Stromal cell of bone marrow (primary cell): ENCODE measurements at regions not wholly inside any gene's neighbourhood (a gene's known extent, or its start where the extent isn't known, plus 50 kb on each side); places are given as distances from the start of the nearest gene placed in this dataset.
A peak's percentile ranks its signal among the peaks of the same experiment; 100 is the strongest.
"Not testable (repeated sequence)": the region's sequence is repeated elsewhere in the genome, so short reads cannot be mapped to it uniquely, and the experiment has no call there.

ENCODE experiments used
- DNase-seq: peaks from one replicate; pipeline ENCODE4 v3.0.0-alpha.2; 2012; ENCODE audit warnings: low read depth

GRCh38 chr2:76697439-76697838 lies 824.7 kb downstream of the LRRTM4 start:
- not testable (repeated sequence) for DNase-seq

DNA sequence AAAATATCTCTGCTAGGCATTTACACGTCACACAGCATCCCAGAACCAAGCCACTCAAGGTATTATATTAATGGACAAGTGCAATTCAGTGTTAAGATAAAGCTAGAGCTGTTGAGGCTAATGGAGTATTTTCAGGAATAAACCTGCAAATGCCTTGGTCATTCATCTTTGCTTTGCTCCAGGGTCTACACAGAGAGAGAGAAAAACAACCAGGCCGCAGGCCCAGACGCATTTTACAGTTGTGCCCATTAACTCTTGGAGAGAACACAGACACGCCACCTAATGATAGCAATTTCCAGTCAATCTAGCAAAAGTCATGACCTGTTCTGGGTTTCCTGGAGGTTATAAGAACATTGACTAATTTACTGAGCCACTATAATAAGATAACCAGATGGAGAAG lies 829.3 kb downstream of the LRRTM4 start:
- no peak for DNase-seq

DNA sequence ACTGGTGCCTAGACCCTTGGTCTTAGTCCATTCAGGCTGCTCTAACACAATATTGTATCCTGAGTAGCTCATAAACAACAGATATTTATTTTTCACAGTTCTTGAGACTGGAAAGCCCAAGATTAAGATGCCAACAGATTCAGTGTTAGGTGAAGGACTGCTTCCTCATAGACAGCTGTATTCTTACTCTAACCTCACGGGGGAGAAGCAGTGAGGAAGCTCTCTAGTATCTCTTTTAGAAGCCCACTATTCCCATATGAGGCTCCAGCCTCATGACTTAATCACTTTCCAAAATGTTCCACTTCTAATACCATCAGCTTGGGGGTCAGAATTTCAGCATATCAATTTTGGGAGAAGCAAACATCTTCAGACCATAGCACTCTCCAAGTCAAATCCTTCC lies 833.4 kb downstream of the LRRTM4 start:
- DNase-seq = no peak

DNA sequence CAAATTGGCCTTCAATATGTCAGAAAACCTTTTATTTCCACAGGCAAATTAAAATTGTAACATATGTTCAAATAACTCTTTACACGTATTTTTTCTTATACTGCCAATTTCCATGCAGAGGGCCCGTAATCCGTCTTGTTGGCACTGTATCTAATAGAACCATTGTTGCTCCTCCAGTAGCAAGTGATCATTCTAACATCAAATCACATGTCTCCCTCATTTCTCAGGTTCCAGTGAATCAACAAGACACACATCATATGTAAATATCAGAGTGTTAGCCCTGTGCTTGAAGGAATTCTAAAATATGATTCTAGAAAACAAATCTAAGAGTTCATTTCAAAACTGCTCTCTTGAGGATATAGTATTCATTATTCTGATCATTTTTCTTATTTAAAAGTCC lies 834.3 kb downstream of the LRRTM4 start:
- no peak for DNase-seq

GRCh38 chr2:76684756-76685155 lies 837.4 kb downstream of the LRRTM4 start:
- DNase-seq = no peak

GRCh38 chr2:76679025-76679396 lies 843.2 kb downstream of the LRRTM4 start:
- no peak for DNase-seq

- DNase-seq = no peak
Observed at GRCh38 chr2:76678383-76679024, 843.7 kb downstream of the LRRTM4 start.

DNA sequence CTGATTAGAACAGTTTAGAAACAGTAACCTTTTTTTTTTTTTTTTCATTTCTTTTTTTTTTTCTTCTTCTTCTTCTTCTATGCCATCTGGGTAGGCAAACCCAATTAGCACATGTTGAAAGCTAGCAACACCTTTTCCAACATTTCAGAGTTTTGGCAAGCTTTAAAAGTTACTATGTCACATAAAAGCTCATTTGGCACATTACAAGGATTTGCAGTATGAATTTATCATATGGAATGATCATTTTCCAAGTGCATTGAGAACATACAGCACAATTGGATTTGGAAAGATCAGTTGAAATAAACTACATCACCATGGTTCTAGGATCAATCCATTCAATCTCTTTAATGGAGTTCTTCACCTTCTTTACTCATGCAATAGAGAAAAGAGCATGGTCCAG lies 847.0 kb downstream of the LRRTM4 start:
- DNase-seq = no peak

GRCh38 chr2:76672798-76673197 lies 849.4 kb downstream of the LRRTM4 start:
- no peak for DNase-seq

- no peak for DNase-seq
Observed at GRCh38 chr2:76669966-76670465, 852.2 kb downstream of the LRRTM4 start.

GRCh38 chr2:76668279-76668678 lies 853.9 kb downstream of the LRRTM4 start:
- no peak for DNase-seq

DNA sequence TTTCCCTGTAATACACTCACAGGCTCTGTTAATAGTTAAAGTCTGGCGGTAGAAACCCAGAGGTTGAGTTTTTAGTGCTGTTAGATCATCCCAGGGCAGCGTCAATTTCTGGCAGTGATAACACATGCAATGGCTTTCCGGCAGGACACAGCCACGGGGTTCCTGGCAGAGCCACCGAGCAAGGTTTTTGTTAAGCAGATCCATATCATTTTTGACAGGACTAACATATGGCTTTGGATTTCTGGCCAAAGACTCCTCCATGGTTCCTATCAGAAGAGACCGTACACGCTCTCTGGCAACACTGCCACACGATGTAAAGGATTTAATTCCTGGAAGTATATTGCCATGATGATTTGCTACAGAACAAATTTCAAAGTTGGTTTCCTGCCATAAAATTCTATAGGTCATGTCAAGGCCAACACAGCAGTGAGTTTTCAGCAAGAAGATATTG lies 854.3 kb downstream of the LRRTM4 start:
- DNase-seq = no peak

DNA sequence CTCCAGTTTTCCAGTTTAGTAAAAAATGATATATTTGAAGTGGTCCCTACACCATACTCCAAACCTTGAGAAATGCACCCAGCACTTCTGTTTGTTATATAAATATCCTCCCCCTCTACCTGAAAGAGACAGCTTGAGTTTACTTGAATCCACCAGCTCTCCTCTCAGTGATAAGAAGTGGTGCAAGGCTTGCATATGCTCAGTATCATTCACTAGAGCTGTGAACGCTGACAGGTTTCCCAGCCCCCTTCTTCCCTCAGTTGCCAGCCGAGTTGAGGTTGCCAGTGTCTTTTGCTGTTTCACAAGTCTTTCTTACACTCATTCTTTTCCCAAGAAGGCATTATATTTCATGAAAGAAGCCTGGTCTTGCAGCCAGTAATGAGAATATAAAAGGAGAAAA lies 880.0 kb downstream of the LRRTM4 start:
- DNase-seq = no peak

GRCh38 chr2:76641506-76641905 lies 880.7 kb downstream of the LRRTM4 start:
- DNase-seq = no peak

GRCh38 chr2:76640905-76641304 lies 881.3 kb downstream of the LRRTM4 start:
- no peak for DNase-seq

DNA sequence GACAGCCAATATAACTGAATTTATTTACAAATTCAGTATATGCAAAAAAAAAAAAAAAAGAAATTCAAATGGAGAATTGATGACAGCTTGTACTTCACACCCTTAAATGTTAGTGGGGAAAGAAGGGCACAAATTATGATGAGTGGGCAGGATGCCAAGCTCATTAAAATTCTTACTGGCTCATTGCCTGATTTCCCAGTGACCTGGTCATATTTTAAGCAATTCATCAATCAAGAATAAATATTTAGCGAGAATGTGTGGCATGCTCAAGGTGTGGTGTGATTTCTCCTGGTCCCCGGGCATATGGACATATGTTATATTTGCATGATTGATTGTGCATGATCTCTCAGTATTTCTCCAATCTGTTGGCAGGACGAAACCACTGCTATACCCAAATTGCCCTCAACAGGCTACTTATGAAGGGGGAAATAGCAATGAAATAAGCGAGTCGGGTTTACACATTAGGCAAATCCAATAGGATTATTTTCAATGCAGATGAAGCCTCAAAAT lies 883.0 kb downstream of the LRRTM4 start:
- no peak for DNase-seq

DNA sequence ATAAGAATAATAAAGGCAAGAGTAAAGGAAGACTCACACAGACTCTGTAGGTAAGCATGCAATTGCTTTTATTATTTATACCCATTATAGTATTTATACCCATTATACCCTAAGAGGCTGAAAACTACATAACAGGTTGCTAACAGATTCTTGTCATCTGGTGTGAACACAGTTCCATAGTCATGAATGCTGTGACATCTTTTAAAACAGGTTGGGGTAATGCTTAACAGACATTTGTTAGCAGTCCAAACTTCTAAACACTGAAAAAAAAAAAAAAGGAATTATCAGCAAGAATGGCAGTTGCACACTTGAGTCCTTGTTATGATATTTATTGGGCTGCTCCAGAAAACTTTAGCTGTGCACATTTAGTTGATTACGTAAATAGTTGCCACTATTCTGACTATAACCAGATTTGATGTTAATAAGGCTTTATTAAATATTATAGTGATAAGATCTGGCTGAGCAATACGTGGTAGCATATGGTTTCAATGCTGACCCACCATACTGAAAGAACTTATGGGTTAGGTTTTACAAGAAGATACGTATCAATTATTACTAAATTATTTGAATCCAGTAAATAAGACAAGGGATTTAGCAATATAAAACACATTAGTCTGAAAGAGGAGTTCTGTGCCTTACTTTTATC lies 888.8 kb downstream of the LRRTM4 start:
- no peak for DNase-seq

DNA sequence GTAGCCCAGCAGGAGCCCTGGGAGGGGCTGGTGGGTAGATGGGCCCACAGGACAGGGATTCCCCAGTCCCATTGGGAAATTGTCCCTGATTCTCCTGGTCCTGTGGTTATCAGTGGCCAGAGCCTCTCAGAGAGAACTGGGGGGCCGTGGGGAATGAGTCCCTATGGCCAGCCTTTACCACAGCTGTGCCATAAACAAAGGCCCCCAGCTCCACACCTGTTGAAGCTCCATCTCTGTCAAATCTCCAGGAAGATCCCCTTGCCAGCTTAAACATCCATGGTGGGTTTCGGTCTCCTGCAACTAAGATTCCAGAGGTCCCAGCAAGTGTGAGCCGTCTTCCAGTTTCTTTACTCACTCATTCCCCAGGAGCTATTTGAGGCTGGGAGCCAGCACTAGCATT lies 897.1 kb downstream of the LRRTM4 start:
- no peak for DNase-seq

DNA sequence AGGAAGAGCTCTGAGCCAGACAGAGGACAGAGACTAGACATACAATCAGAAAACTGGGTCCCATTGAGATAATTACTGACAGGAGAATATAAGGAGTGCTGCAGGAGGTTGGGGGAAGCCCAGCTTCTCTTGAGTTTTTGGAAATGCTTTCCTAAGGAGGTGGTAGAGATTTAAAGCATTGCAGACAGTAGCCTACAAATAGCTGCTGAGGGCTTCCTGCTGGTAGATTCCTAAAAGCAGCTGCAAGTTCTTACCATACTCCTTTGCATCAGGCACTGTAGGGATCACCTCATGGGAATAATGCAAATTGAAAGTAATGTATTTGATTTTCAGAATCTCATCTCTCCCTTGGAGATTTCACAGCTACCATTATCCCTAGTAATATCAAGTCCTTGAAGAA lies 902.6 kb upstream of the GCFC2 start:
- no peak for DNase-seq

- DNase-seq = no peak
Observed at GRCh38 chr2:76612764-76613163, 902.0 kb upstream of the GCFC2 start.

GRCh38 chr2:76610451-76610850 lies 899.7 kb upstream of the GCFC2 start:
- DNase-seq = no peak

DNA sequence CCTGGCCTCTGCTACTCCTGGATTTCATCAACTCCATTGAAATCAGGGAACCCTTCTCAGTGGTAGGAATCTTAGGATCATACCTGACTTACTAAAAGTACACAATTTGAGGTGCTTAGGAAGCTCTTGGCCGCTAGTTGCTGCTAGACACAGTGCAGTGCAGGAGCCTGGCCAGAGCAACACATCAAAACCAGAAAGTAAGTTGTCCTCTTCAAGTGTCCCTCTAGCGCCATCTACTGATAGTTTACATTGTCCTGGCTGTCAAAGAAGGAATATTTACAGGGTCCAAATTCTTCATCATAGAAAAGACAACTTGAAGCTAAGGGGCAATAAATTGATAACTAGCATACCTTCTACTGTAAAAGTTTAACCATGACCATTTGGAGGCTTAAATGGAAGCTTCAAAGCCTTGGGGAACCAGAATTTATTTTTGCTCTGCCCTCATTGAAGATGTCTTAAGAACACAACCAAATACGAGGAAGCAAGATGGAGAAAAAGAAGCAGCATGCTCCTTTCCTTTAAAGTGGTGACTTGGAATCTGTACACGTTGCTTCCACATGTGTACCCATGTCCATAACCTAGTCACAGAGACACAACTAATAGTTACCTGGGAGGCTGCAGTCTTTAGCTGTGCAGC lies 889.1 kb upstream of the GCFC2 start:
- DNase-seq = peak; percentile 23

GRCh38 chr2:76584474-76584873 lies 873.8 kb upstream of the GCFC2 start:
- no peak for DNase-seq
